ENCODE measurements at regions not wholly inside any gene's neighbourhood (a gene's known extent, or its start where the extent isn't known, plus 50 kb on each side); places are given as distances from the start of the nearest gene placed in this dataset.

DNA sequence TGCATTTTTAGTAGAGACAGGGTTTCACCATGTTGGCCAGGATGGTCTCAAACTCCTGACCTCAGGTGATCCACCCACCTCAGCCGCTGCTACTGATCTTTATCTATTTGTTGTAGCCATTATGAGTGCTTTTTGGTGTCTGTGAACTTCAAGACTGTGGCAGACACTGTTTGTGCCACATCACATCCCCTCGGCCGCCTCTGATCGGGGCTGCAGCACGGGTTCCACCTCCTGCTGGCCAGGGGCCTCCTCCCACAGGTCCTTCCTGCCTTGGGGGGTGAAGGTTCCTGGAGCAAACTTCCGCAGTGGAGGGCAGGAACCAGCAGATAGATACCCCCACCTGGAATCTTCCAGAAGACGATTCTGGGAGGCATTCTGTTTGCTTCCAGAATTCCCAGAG, 98.5 kb downstream of the C9orf50 start:
- Histone ChIP-seq H3K27me3 (ENCODE audit: insufficient read depth, poor library complexity, severe bottlenecking) (no peaks in the 10 kb centered on the region), H3K4me3 (replicated peaks; ENCODE audit: insufficient read depth, low read length) (no peak overlapping the region), H3K27ac (replicated peaks) (no peak overlapping the region)
- DNase-seq (ENCODE audit: low read depth in 1 of 2, low spot score in 1 of 2), result no peak
- TF ChIP-seq GABPA (IDR thresholded peaks at IDR 0.05; ENCODE audit: low read depth), result no peak
- TF ChIP-seq POLR2AphosphoS5 (IDR thresholded peaks at IDR 0.05; ENCODE audit: low read depth), result no peak
- TF ChIP-seq, protein P1, sequence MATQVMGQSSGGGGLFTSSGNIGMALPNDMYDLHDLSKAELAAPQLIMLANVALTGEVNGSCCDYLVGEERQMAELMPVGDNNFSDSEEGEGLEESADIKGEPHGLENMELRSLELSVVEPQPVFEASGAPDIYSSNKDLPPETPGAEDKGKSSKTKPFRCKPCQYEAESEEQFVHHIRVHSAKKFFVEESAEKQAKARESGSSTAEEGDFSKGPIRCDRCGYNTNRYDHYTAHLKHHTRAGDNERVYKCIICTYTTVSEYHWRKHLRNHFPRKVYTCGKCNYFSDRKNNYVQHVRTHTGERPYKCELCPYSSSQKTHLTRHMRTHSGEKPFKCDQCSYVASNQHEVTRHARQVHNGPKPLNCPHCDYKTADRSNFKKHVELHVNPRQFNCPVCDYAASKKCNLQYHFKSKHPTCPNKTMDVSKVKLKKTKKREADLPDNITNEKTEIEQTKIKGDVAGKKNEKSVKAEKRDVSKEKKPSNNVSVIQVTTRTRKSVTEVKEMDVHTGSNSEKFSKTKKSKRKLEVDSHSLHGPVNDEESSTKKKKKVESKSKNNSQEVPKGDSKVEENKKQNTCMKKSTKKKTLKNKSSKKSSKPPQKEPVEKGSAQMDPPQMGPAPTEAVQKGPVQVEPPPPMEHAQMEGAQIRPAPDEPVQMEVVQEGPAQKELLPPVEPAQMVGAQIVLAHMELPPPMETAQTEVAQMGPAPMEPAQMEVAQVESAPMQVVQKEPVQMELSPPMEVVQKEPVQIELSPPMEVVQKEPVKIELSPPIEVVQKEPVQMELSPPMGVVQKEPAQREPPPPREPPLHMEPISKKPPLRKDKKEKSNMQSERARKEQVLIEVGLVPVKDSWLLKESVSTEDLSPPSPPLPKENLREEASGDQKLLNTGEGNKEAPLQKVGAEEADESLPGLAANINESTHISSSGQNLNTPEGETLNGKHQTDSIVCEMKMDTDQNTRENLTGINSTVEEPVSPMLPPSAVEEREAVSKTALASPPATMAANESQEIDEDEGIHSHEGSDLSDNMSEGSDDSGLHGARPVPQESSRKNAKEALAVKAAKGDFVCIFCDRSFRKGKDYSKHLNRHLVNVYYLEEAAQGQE (IDR thresholded peaks at IDR 0.05; ENCODE audit: insufficient replicate concordance, low read depth), result no peak
- TF ChIP-seq, protein P2, sequence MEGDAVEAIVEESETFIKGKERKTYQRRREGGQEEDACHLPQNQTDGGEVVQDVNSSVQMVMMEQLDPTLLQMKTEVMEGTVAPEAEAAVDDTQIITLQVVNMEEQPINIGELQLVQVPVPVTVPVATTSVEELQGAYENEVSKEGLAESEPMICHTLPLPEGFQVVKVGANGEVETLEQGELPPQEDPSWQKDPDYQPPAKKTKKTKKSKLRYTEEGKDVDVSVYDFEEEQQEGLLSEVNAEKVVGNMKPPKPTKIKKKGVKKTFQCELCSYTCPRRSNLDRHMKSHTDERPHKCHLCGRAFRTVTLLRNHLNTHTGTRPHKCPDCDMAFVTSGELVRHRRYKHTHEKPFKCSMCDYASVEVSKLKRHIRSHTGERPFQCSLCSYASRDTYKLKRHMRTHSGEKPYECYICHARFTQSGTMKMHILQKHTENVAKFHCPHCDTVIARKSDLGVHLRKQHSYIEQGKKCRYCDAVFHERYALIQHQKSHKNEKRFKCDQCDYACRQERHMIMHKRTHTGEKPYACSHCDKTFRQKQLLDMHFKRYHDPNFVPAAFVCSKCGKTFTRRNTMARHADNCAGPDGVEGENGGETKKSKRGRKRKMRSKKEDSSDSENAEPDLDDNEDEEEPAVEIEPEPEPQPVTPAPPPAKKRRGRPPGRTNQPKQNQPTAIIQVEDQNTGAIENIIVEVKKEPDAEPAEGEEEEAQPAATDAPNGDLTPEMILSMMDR (IDR thresholded peaks at IDR 0.05; ENCODE audit: insufficient read depth, low read length), result no peak
- no peak for TF ChIP-seq SPI1 (IDR thresholded peaks at IDR 0.05; ENCODE audit: borderline replicate concordance, low read depth)

DNA sequence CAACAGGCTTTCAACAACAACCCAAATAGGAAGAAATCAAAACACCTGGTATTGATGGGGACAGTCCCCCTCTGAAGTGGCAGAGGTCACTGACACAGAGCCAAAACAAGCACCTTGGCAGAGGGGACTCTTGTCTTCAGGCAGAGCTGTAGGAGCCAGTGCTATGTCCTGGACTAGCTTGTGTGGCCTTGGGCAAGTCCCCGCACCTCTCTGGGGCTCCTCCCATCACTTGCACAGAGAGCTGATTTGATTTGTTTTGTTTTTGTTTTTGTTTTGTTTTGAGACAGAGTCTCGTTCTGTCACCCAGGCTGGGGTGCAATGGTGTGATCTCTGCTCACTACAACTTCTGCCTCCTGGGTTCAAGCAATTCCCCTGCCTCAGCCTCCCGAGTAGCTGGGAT, 100.8 kb downstream of the C9orf50 start:
- Histone ChIP-seq H3K27me3 (ENCODE audit: insufficient read depth, poor library complexity, severe bottlenecking) (no peaks in the 10 kb centered on the region), H3K4me3 (replicated peaks; ENCODE audit: insufficient read depth, low read length) (no peak overlapping the region), H3K27ac (replicated peaks) (no peak overlapping the region)
- no peak for DNase-seq (ENCODE audit: low read depth in 1 of 2, low spot score in 1 of 2)
- TF ChIP-seq GABPA (IDR thresholded peaks at IDR 0.05; ENCODE audit: low read depth), result no peak
- TF ChIP-seq SPI1 (IDR thresholded peaks at IDR 0.05; ENCODE audit: borderline replicate concordance, low read depth), result no peak
- no peak for TF ChIP-seq POLR2AphosphoS5 (IDR thresholded peaks at IDR 0.05; ENCODE audit: low read depth)
- TF ChIP-seq, protein P2 (IDR thresholded peaks at IDR 0.05; ENCODE audit: insufficient read depth, low read length), result no peak
- TF ChIP-seq, protein P1 (IDR thresholded peaks at IDR 0.05; ENCODE audit: insufficient replicate concordance, low read depth), result no peak

DNA sequence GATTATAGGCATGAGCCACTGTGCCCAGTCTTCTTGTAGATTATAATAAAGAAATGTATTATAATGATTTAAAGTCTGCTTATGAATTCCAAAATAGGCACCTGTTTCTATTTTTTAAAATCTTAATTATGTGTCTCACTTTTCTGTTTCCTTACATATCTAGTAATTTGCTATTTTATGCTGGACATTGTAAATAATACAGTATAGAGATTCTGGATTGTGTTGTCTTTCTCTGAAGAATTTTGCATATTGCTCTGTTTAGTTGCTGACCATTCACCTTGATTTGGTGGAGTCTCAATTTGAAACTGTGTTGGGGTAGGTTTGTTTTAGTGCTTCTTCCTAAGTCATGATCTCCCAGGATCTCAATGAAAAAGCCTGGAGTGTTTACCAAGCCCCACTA, 102.8 kb downstream of the C9orf50 start:
- Histone ChIP-seq H3K4me3 (replicated peaks; ENCODE audit: insufficient read depth, low read length) (no peak overlapping the region), H3K27me3 (ENCODE audit: insufficient read depth, poor library complexity, severe bottlenecking) (no peaks in the 10 kb centered on the region), H3K27ac (replicated peaks) (no peak overlapping the region)
- no peak for DNase-seq (ENCODE audit: low read depth in 1 of 2, low spot score in 1 of 2)
- TF ChIP-seq SPI1 (IDR thresholded peaks at IDR 0.05; ENCODE audit: borderline replicate concordance, low read depth) (no peak), POLR2AphosphoS5 (IDR thresholded peaks at IDR 0.05; ENCODE audit: low read depth) (no peak), GABPA (IDR thresholded peaks at IDR 0.05; ENCODE audit: low read depth) (no peak)
- TF ChIP-seq, protein P2 (IDR thresholded peaks at IDR 0.05; ENCODE audit: insufficient read depth, low read length), result no peak
- TF ChIP-seq, protein P1 (IDR thresholded peaks at IDR 0.05; ENCODE audit: insufficient replicate concordance, low read depth), result no peak

Data from HL-60 (cell line).